Stimulated activated CD8-positive, alpha-beta memory T cell treated with anti-CD3 and anti-CD28 coated beads, Interleukin-2, amount 100 ng/mL, for 1 hour (primary cell): ENCODE measurements at regions not wholly inside any gene's neighbourhood (a gene's known extent, or its start where the extent isn't known, plus 50 kb on each side); places are given as distances from the start of the nearest gene placed in this dataset.

Experiments
- DNase-seq, 2 donors: peaks; one replicate each; pipeline ENCODE4 v3.0.0-alpha.2; 2020; ENCODE audit warnings: low read depth in 2 of 2

DNA sequence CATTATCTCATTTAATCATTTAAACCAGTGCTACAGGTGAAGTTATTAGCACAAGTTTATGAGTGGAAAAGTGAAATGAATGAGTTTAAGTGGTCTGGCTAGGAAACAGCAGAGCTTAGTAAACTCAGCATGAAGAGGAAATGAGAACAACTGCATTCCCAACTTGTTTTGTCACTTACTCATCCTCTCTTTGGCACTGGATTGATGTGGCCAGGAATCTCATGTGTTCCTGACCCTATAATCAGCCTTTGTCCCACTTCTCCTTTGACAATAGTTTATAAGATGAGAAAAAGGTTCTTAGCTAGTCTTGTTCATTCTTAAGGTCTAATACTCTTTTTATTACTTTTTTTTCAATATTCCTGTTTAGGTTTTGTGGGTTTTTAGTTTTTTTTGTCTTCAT is 559.2 kb upstream of the TLE4 start:
- DNase-seq: no peak

- DNase-seq: no peak
These were observed 557.8 kb upstream of the TLE4 start for GRCh38 chr9:79013715-79014610.

- DNase-seq: no peak
These were observed 556.7 kb upstream of the TLE4 start for GRCh38 chr9:79014929-79015699.

- no peak for DNase-seq
These were observed 555.8 kb upstream of the TLE4 start for GRCh38 chr9:79015951-79016350.

DNA sequence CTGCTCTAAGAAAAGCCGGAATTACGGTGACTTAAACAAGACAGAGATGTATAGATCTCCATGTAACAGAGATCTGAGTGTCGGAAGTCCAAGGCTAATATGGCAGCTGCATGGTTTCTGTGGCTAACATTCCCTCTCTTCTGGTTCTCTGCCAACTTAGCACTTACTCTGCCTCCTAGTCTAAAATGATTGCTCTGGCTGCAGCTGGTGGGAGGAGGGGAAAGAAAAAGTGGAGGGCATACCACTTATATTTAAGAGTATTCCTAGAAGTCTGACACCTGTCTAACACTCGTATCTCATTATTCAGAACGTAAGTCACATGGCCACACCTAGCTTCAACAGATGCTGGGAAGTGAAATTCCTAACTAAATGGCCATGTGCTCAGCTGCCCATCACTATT is 551.5 kb upstream of the TLE4 start:
- DNase-seq: no peak

- no peak for DNase-seq
These were observed 550.7 kb upstream of the TLE4 start for GRCh38 chr9:79021084-79021483.

- no peak for DNase-seq
These were observed 548.6 kb upstream of the TLE4 start for GRCh38 chr9:79023134-79023580.

GRCh38 chr9:79026316-79026715 is 545.4 kb upstream of the TLE4 start:
- no peak for DNase-seq

DNA sequence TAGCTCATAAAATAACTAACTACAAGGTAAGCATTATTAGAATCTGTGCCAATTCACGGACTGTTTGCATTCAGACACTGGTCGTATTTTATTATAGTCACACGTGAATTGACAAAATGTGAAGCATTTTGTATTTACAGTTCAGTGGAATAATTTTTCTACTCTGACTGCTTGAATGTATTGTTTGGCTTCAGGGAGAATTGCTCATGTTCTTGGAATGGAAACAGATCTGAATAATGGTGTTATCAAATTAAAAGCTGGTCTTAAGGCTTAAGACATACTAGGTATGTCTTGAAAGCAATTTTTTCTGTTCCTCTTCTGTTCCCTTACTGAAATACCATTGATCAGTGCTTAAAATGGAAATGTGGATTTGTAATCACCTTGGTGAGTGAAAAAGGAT is 543.7 kb upstream of the TLE4 start:
- no peak for DNase-seq

DNA sequence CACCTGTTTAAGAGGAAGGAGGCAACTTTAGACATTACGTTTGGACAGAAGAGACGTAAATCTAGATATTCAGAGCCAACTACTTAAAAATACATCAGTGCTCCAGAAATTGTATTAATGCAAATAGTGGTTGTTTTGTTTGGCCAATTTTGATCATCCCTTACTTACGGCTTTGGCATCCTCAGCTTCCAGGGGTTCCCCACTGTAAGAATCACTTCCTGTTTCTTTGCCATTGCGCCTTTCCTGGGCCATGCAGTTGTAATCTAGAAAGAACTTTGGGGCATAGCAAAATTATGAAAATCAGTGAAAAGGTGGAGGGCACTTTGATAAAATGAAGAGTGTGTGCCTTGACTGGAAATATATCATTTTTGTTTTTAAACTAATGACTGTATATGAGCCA is 537.2 kb upstream of the TLE4 start:
- DNase-seq: no peak

GRCh38 chr9:79037338-79037737 is 534.4 kb upstream of the TLE4 start:
- DNase-seq: no peak

DNA sequence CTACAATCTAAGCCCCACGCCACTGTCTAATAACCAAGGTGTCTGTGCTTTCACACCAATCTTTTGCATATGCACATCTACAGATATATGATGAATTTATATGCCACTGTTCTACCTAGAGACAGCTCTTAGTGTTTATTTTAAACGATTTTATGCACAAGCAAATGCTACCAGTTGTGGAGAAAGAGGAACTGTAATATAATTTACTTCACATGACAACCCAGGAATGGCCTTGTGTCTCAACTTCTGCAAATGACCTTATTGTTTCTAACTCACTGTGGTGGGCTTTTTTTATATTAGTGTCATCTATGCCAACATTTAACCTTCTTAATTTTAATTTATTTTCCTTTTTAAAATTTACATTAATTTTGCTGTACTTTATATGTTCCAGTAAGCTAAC is 531.1 kb upstream of the TLE4 start:
- no peak for DNase-seq

GRCh38 chr9:79041266-79041665 is 530.5 kb upstream of the TLE4 start:
- DNase-seq: no peak

DNA sequence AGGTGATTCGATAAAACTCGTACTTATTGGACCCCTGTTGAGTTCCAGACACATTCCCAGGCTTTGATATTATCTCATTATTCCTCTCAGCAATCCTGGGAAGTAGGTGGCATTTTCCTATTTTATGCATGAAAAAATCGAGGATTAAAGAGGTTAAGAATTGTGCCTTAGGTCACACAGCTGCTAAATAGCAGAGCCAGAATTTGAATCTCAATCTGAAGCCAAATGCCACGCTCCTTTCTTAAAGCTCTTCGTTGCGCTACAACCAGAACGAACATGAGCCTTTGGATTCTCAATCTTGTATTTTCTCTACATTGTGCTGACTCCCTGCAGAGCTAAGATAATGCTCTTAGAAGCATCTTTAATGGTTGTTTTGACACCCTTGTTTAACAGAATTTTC is 527.8 kb upstream of the TLE4 start:
- DNase-seq: no peak

DNA sequence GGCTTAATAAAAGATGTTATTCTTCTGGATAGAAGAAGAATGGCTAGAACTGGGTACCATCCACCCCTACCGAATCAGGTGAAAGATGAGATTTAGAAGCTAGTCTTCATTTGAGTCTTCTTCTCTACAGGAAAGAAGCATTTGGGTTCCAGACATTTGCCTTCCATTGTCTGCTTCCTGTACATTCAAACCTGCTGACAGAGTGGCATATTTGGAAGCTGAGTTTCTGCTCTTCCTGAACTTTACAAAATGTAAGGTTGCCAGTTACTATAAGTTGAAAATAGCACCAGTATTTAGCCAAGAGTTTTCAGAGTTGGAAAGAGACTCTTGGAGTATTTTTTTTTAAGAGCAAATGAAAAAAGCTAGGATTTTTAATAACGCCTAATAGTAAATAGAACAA is 525.4 kb upstream of the TLE4 start:
- DNase-seq: no peak

GRCh38 chr9:79049371-79049770 is 522.4 kb upstream of the TLE4 start:
- DNase-seq: no peak

- no peak for DNase-seq
These were observed 518.2 kb upstream of the TLE4 start for GRCh38 chr9:79053598-79053997.

DNA sequence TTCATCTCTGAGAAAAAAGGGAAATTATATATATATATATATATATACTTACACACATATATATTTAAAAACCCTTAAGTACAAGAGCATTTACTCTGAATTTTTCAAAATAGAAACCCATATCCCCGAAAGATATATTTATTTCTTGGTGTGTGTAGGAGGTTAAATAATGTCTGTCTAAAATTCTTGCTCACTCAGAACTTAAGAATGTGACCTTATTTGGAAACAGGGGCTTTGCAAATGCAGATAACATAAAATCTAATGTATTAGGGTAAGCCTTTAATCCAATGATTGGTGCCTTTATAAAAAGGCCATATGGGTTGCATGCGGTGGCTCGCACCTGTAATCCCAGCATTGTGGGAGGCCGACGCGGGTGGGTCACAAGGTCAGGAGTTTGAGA is 517.3 kb upstream of the TLE4 start:
- no peak for DNase-seq

GRCh38 chr9:79056041-79056440 is 515.7 kb upstream of the TLE4 start:
- no peak for DNase-seq

DNA sequence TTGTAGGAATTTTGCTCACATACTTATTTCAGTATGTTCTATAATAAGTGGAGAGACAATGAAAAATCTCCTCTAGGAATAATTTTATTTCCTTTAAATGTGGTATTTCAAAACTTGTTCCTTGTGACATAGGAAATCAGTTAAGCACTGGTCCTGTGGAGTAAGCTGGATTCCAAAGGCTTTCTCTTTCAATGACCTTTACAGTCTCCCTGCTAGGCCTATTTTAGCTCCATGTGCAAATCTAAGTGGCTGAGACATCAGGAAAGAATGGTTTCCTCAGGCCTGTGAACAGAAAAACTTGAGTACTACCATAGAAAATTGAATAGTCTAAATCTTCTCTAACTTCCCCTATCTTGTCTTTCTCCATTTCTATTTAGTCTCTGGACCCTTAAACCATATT is 514.2 kb upstream of the TLE4 start:
- no peak for DNase-seq

DNA sequence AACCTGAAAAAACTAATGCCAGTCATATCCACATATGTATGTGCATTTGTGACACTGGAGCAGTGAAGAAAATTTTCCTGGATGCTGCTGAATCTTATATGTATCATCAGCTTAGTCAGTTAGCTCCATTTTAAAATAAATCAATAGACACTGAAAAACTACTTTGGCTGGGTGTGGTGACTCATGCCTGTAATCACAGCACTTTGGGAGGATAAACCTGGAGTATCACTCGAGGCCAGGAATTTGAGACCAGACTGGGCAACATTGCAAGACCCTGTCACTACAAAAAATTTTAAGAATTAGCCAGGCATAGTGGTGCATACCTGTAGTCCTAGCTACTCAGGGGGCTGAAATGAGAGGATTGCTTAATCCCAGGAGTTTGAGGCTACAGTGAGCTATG is 511.0 kb upstream of the TLE4 start:
- no peak for DNase-seq

- no peak for DNase-seq
These were observed 509.8 kb upstream of the TLE4 start for GRCh38 chr9:79061752-79062616.
